ENCODE measurements at regions not wholly inside any gene's neighbourhood (a gene's known extent, or its start where the extent isn't known, plus 50 kb on each side); places are given as distances from the start of the nearest gene placed in this dataset.
A peak's percentile ranks its signal among the peaks of the same experiment; 100 is the strongest.
"Not testable (repeated sequence)": the region's sequence is repeated elsewhere in the genome, so short reads cannot be mapped to it uniquely, and the experiment has no call there.

- Histone ChIP-seq H3F3A (ENCODE audit: insufficient read depth, low read length) (no peaks in the 10 kb centered on the region), H3K9me3 (ENCODE audit: low read length) (no peaks in the 10 kb centered on the region), H3K27me3 (ENCODE audit: insufficient read depth, low read length) (no peaks in the 10 kb centered on the region), H3K4me1 (ENCODE audit: insufficient read depth, low read length, severe bottlenecking) (no peaks in the 10 kb centered on the region), H3K4me2 (ENCODE audit: low read length) (no peak overlapping the region), H3K9me2 (ENCODE audit: low read depth, low read length) (no peaks in the 10 kb centered on the region), H2AFZ (ENCODE audit: low read length) (no peak overlapping the region), H3K4me3 (ENCODE audit: low read depth, low read length, poor library complexity, severe bottlenecking) (no peak overlapping the region), H3K9ac (ENCODE audit: low read length) (no peak overlapping the region), H3K36me3 (ENCODE audit: insufficient read depth, low read length) (no peaks in the 10 kb centered on the region), H3K79me2 (ENCODE audit: insufficient read depth, low read length) (no peaks in the 10 kb centered on the region), H3K27ac (ENCODE audit: low read depth, low read length, poor library complexity, severe bottlenecking) (no peak overlapping the region), H4K20me1 (ENCODE audit: insufficient read depth, low read length) (no peaks in the 10 kb centered on the region)
- no peak for TF ChIP-seq EZH2 (IDR thresholded peaks at IDR 0.05; ENCODE audit: borderline replicate concordance, low read length)
- TF ChIP-seq, protein P1, sequence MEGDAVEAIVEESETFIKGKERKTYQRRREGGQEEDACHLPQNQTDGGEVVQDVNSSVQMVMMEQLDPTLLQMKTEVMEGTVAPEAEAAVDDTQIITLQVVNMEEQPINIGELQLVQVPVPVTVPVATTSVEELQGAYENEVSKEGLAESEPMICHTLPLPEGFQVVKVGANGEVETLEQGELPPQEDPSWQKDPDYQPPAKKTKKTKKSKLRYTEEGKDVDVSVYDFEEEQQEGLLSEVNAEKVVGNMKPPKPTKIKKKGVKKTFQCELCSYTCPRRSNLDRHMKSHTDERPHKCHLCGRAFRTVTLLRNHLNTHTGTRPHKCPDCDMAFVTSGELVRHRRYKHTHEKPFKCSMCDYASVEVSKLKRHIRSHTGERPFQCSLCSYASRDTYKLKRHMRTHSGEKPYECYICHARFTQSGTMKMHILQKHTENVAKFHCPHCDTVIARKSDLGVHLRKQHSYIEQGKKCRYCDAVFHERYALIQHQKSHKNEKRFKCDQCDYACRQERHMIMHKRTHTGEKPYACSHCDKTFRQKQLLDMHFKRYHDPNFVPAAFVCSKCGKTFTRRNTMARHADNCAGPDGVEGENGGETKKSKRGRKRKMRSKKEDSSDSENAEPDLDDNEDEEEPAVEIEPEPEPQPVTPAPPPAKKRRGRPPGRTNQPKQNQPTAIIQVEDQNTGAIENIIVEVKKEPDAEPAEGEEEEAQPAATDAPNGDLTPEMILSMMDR (IDR thresholded peaks at IDR 0.05; ENCODE audit: low read length): peak; percentile 42
Measured at GRCh38 chr5:92309336-92309991, 926.3 kb upstream of the ARRDC3 start.

DNA sequence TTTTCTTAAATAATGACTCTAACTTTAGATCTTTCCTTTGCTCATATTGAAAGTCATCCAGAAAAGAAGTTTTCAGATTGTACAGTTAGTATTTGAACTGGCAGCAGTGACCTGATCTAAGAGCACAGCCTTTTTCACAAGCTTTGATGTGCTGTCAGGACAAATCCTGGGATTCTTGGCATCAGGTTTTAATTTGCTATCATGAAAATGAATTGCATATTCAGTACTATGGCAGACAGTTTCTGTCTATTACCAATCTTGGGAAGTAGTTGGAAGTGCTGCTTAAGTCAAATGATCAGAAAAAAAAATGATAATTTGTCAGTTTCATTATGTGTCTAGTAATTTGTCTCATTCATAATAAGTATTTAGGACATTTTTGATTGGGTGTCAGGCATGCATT lies 925.6 kb upstream of the ARRDC3 start:
- Histone ChIP-seq H3K79me2 (ENCODE audit: insufficient read depth, low read length) (no peaks in the 10 kb centered on the region), H2AFZ (ENCODE audit: low read length) (no peak overlapping the region), H3K9me3 (ENCODE audit: low read length) (no peaks in the 10 kb centered on the region), H3K9me2 (ENCODE audit: low read depth, low read length) (no peaks in the 10 kb centered on the region), H3K9ac (ENCODE audit: low read length) (no peak overlapping the region), H3K4me2 (ENCODE audit: low read length) (no peak overlapping the region), H3K4me1 (ENCODE audit: insufficient read depth, low read length, severe bottlenecking) (no peaks in the 10 kb centered on the region), H3K27ac (ENCODE audit: low read depth, low read length, poor library complexity, severe bottlenecking) (no peak overlapping the region), H3K4me3 (ENCODE audit: low read depth, low read length, poor library complexity, severe bottlenecking) (no peak overlapping the region), H3F3A (ENCODE audit: insufficient read depth, low read length) (no peaks in the 10 kb centered on the region), H3K27me3 (ENCODE audit: insufficient read depth, low read length) (no peaks in the 10 kb centered on the region), H3K36me3 (ENCODE audit: insufficient read depth, low read length) (no peaks in the 10 kb centered on the region), H4K20me1 (ENCODE audit: insufficient read depth, low read length) (no peaks in the 10 kb centered on the region)
- TF ChIP-seq EZH2 (IDR thresholded peaks at IDR 0.05; ENCODE audit: borderline replicate concordance, low read length): no peak
- TF ChIP-seq, protein P1 (IDR thresholded peaks at IDR 0.05; ENCODE audit: low read length): no peak

DNA sequence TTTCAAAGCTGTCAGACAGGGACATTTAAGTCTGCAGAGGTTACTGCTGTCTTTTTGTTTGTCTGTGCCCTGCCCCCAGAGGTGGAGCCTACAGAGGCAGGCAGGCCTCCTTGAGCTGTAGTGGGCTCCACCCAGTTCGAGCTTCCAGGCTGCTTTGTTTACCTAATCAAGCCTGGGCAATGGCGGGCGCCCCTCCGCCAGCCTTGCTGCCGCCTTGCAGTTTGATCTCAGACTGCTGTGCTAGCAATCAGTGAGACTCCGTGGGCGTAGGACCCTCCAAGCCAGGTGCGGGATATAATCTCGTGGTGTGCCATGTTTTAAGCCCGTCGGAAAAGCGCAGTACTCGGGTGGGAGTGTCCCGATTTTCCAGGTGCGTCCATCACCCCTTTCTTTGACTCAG lies 919.2 kb upstream of the ARRDC3 start:
- not testable (repeated sequence) for H3K36me3 ChIP-seq (ENCODE audit: insufficient read depth, low read length); H3K4me1 ChIP-seq (ENCODE audit: insufficient read depth, low read length, severe bottlenecking); H3K9me2 ChIP-seq (ENCODE audit: low read depth, low read length); H3K4me3 ChIP-seq (ENCODE audit: low read depth, low read length, poor library complexity, severe bottlenecking); H3F3A ChIP-seq (ENCODE audit: insufficient read depth, low read length); H3K4me2 ChIP-seq (ENCODE audit: low read length); H4K20me1 ChIP-seq (ENCODE audit: insufficient read depth, low read length); H3K9ac ChIP-seq (ENCODE audit: low read length); H3K9me3 ChIP-seq (ENCODE audit: low read length); H3K27ac ChIP-seq (ENCODE audit: low read depth, low read length, poor library complexity, severe bottlenecking); H3K79me2 ChIP-seq (ENCODE audit: insufficient read depth, low read length); H3K27me3 ChIP-seq (ENCODE audit: insufficient read depth, low read length); H2AFZ ChIP-seq (ENCODE audit: low read length)

DNA sequence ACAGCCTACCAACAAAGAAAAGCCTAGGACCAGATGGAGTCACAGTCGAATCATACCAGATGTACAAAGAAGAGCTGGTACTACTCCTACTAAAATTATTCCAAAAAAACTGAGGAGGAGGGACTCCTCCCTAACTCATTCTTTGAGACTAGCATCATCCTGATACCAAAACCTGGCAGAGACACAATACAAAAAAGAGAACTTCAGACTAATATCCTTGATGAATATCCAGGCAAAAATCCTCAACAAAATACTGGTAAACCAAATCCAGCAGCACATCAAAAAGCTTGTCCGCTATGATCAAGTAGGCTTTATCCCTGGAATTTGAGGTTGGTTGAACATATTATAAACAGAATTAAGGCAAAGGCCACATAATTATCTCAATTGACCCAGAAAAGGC lies 900.4 kb upstream of the ARRDC3 start:
- no peaks in the 10 kb centered on the region for H3F3A ChIP-seq (ENCODE audit: insufficient read depth, low read length)
- H3K4me2 ChIP-seq (ENCODE audit: low read length): no peak overlapping the region
- H3K9me3 ChIP-seq (ENCODE audit: low read length): 0 out of 2 replicates have a peak, but pooled peaks cover 2% of the 10 kb centered on the region
- no peaks in the 10 kb centered on the region for H3K4me1 ChIP-seq (ENCODE audit: insufficient read depth, low read length, severe bottlenecking)
- H2AFZ ChIP-seq (ENCODE audit: low read length): no peak overlapping the region
- H3K27ac ChIP-seq (ENCODE audit: low read depth, low read length, poor library complexity, severe bottlenecking): no peak overlapping the region
- no peaks in the 10 kb centered on the region for H3K9me2 ChIP-seq (ENCODE audit: low read depth, low read length)
- no peaks in the 10 kb centered on the region for H3K79me2 ChIP-seq (ENCODE audit: insufficient read depth, low read length)
- no peaks in the 10 kb centered on the region for H3K36me3 ChIP-seq (ENCODE audit: insufficient read depth, low read length)
- H3K4me3 ChIP-seq (ENCODE audit: low read depth, low read length, poor library complexity, severe bottlenecking): no peak overlapping the region
- TF ChIP-seq, protein P1 (IDR thresholded peaks at IDR 0.05; ENCODE audit: low read length): no peak
- TF ChIP-seq EZH2 (IDR thresholded peaks at IDR 0.05; ENCODE audit: borderline replicate concordance, low read length): no peak
- H4K20me1 ChIP-seq (ENCODE audit: insufficient read depth, low read length): no peaks in the 10 kb centered on the region
- H3K27me3 ChIP-seq (ENCODE audit: insufficient read depth, low read length): no peaks in the 10 kb centered on the region
- H3K9ac ChIP-seq (ENCODE audit: low read length): no peak overlapping the region

DNA sequence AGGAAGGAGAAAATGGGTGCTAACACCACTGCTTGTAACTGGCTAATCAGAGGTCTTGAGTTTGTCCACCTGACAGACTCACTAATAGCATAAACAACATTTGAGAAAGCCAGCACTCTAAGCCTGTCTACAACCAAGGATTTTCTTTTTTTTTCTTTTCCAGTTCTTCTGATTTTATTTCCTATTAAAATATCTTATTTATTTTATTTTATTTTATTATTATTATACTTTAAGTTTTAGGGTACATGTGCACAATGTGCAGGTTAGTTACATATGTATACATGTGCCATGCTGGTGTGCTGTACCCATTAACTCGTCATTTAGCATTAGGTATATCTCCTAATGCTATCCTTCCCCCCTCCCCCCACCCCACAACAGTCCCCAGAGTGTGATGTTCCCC lies 888.6 kb upstream of the ARRDC3 start:
- H3K9ac ChIP-seq (ENCODE audit: low read length); H3K9me3 ChIP-seq (ENCODE audit: low read length); H3K27me3 ChIP-seq (ENCODE audit: insufficient read depth, low read length); H3K4me2 ChIP-seq (ENCODE audit: low read length); H3K4me3 ChIP-seq (ENCODE audit: low read depth, low read length, poor library complexity, severe bottlenecking); H4K20me1 ChIP-seq (ENCODE audit: insufficient read depth, low read length); H3K4me1 ChIP-seq (ENCODE audit: insufficient read depth, low read length, severe bottlenecking); H3K36me3 ChIP-seq (ENCODE audit: insufficient read depth, low read length); H3K27ac ChIP-seq (ENCODE audit: low read depth, low read length, poor library complexity, severe bottlenecking); H2AFZ ChIP-seq (ENCODE audit: low read length); H3K79me2 ChIP-seq (ENCODE audit: insufficient read depth, low read length); H3F3A ChIP-seq (ENCODE audit: insufficient read depth, low read length); H3K9me2 ChIP-seq (ENCODE audit: low read depth, low read length): not testable (repeated sequence)

All from OCI-LY1 (cell line).